ENCODE measurements at regions not wholly inside any gene's neighbourhood (a gene's known extent, or its start where the extent isn't known, plus 50 kb on each side); places are given as distances from the start of the nearest gene placed in this dataset.

GRCh38 chr9:91111876-91112275, 249.8 kb downstream of the AUH start:
- TF ChIP-seq CTCF (conservative IDR thresholded peaks at IDR 0.05; ENCODE audit: low read depth, low read length) = no peak
- TF ChIP-seq EZH2phosphoT487 (IDR thresholded peaks at IDR 0.05; ENCODE audit: borderline replicate concordance, low read length) = no peak
- TF ChIP-seq EZH2 (IDR thresholded peaks at IDR 0.05; ENCODE audit: low read length, unreplicated experiment) = no peak

Data from PC-3 (cell line).